ENCODE measurements at regions not wholly inside any gene's neighbourhood (a gene's known extent, or its start where the extent isn't known, plus 50 kb on each side); places are given as distances from the start of the nearest gene placed in this dataset.

GRCh38 chr3:124131580-124131979 lies 139.7 kb upstream of the ROPN1 start:
- Histone ChIP-seq H3K9me3 (ENCODE audit: control insufficient read depth, insufficient read depth, low read length) (no peaks in the 10 kb centered on the region; the same call in 1 of the 2 replicates), H3K27me3 (ENCODE audit: control insufficient read depth, low read length) (no peaks in the 10 kb centered on the region; the same call in 1 of the 2 replicates), H3K27ac (ENCODE audit: low read depth, low read length) (no peak overlapping the region), H4K20me1 (ENCODE audit: control insufficient read depth, insufficient read depth, low read depth, low read length) (no peaks in the 10 kb centered on the region), H3K36me3 (ENCODE audit: control insufficient read depth, low read length) (no peaks in the 10 kb centered on the region), H3K4me3 (ENCODE audit: low read length) (no peak overlapping the region), H3K79me2 (ENCODE audit: control insufficient read depth, low read length) (no peaks in the 10 kb centered on the region), H3F3A (ENCODE audit: control insufficient read depth, insufficient read depth) (no peaks in the 10 kb centered on the region), H3K9me2 (replicated peaks; ENCODE audit: control insufficient read depth, low read length) (no peaks in the 10 kb centered on the region), H3K4me1 (ENCODE audit: control insufficient read depth, low read length) (peaks cover 5% of the 10 kb centered on the region; the same call in 1 of the 2 replicates), H3K4me2 (ENCODE audit: low read length) (0 out of 2 replicates have a peak overlapping the region, but pooled peaks have one; percentile 4)
- TF ChIP-seq EZH2phosphoT487 (IDR thresholded peaks at IDR 0.05; ENCODE audit: borderline replicate concordance, low read length) (no peak), CTCF (IDR thresholded peaks at IDR 0.05; ENCODE audit: low read depth, low read length, poor library complexity, severe bottlenecking) (no peak)

DNA sequence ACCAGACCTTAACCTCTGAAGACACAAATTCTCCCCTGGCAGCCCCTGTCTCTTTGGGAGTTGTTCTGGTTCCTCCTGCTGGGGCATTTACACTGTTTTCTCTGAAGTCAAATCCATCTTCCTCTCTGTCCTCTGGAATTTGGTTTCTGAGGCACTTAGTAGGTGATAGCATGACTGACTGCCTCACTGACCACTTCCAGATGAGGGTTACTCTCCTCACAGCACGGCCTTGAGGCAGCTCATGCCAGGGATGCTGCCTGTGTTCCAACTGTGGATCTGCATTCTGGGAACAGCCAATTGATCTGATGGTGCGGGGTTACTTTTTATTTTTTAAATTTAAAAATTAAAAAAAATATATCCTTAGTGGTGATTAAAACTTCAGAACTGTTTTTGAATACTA lies 140.9 kb upstream of the ROPN1 start:
- H4K20me1 ChIP-seq (ENCODE audit: control insufficient read depth, insufficient read depth, low read depth, low read length), result no peaks in the 10 kb centered on the region
- H3F3A ChIP-seq (ENCODE audit: control insufficient read depth, insufficient read depth), result no peaks in the 10 kb centered on the region
- H3K27me3 ChIP-seq (ENCODE audit: control insufficient read depth, low read length), result no peaks in the 10 kb centered on the region
- H3K27ac ChIP-seq (ENCODE audit: low read depth, low read length), result no peak overlapping the region
- H3K4me1 ChIP-seq (ENCODE audit: control insufficient read depth, low read length), result peaks cover 5% of the 10 kb centered on the region; the same call in 1 of the 2 replicates
- no peaks in the 10 kb centered on the region; the same call in 1 of the 2 replicates for H3K9me3 ChIP-seq (ENCODE audit: control insufficient read depth, insufficient read depth, low read length)
- H3K4me2 ChIP-seq (ENCODE audit: low read length), result no peak overlapping the region
- H3K79me2 ChIP-seq (ENCODE audit: control insufficient read depth, low read length), result no peaks in the 10 kb centered on the region
- no peaks in the 10 kb centered on the region for H3K9me2 ChIP-seq (replicated peaks; ENCODE audit: control insufficient read depth, low read length)
- H3K36me3 ChIP-seq (ENCODE audit: control insufficient read depth, low read length), result no peaks in the 10 kb centered on the region
- H3K4me3 ChIP-seq (ENCODE audit: low read length), result no peak overlapping the region
- TF ChIP-seq EZH2phosphoT487 (IDR thresholded peaks at IDR 0.05; ENCODE audit: borderline replicate concordance, low read length), result no peak
- TF ChIP-seq CTCF (IDR thresholded peaks at IDR 0.05; ENCODE audit: low read depth, low read length, poor library complexity, severe bottlenecking), result no peak

DNA sequence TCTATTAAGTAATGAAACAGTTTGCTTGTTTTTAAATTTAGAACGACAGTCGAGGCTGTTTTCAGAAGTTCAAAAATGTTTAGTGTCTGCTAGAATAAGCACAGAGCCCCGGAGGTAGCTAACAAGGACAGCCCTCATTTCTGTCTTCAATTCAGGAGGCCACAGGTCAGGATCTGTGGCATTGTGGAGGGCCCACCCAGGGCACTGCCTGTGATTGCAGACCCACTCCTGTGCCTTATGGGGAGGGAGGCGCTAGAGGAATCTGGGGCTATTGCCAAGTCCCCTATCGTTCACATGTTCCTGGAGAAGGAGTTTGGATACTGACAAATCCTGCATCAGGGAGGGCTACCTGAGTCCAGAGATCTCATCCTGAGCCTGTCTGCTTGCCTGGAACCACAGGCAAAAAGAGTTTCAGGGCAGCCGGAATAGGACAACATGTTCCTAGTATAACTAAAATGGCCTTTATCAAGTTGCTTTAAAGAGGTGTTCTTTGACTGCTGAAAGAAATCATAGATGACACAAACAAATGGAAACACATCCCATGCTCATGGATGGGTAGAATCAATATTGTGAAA lies 141.5 kb upstream of the ROPN1 start:
- no peaks in the 10 kb centered on the region for H4K20me1 ChIP-seq (ENCODE audit: control insufficient read depth, insufficient read depth, low read depth, low read length)
- TF ChIP-seq CTCF (IDR thresholded peaks at IDR 0.05; ENCODE audit: low read depth, low read length, poor library complexity, severe bottlenecking), result no peak
- TF ChIP-seq EZH2phosphoT487 (IDR thresholded peaks at IDR 0.05; ENCODE audit: borderline replicate concordance, low read length), result no peak
- peaks cover 5% of the 10 kb centered on the region; the same call in 1 of the 2 replicates for H3K4me1 ChIP-seq (ENCODE audit: control insufficient read depth, low read length)
- no peaks in the 10 kb centered on the region for H3K9me2 ChIP-seq (replicated peaks; ENCODE audit: control insufficient read depth, low read length)
- no peak overlapping the region for H3K27ac ChIP-seq (ENCODE audit: low read depth, low read length)
- H3K79me2 ChIP-seq (ENCODE audit: control insufficient read depth, low read length), result no peaks in the 10 kb centered on the region
- no peak overlapping the region for H3K4me2 ChIP-seq (ENCODE audit: low read length)
- no peaks in the 10 kb centered on the region for H3F3A ChIP-seq (ENCODE audit: control insufficient read depth, insufficient read depth)
- H3K27me3 ChIP-seq (ENCODE audit: control insufficient read depth, low read length), result no peaks in the 10 kb centered on the region
- no peaks in the 10 kb centered on the region; the same call in 1 of the 2 replicates for H3K9me3 ChIP-seq (ENCODE audit: control insufficient read depth, insufficient read depth, low read length)
- no peaks in the 10 kb centered on the region for H3K36me3 ChIP-seq (ENCODE audit: control insufficient read depth, low read length)
- no peak overlapping the region for H3K4me3 ChIP-seq (ENCODE audit: low read length)

Data from DOHH2 (cell line).